HG02938 (cell line): ENCODE measurements at regions not wholly inside any gene's neighbourhood (a gene's known extent, or its start where the extent isn't known, plus 50 kb on each side); places are given as distances from the start of the nearest gene placed in this dataset.
A peak's percentile ranks its signal among the peaks of the same experiment; 100 is the strongest.

Source experiments
- ATAC-seq: cut with Tn5 transposase; IDR thresholded peaks from one replicate; pipeline ENCODE4 v1.9.1; 2021; ENCODE audit warnings: mild to moderate bottlenecking, moderate library complexity; ENCODE audit not compliant: unreplicated experiment

GRCh38 chr4:75122424-75123014 is 189.6 kb downstream of the PARM1 start:
- ATAC-seq = no peak

DNA sequence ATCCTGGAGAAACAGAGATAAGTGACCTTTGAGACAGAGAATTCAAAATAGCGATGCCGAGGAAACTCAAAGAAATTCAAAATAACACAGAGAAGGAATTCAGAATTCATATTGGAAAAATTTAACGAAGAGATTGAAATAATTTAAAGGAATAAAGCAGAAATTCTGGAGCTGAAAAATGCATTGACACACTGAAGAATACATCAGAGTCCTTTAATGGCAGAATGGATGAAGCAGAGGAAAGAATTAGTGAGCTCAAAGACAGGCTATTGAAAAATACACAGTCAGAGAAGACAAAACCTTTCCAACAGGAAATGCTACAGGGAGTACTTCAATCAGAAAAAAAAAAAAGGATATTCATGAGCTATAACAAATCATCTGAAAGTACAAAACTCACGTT is 185.8 kb downstream of the PARM1 start:
- no peak for ATAC-seq

DNA sequence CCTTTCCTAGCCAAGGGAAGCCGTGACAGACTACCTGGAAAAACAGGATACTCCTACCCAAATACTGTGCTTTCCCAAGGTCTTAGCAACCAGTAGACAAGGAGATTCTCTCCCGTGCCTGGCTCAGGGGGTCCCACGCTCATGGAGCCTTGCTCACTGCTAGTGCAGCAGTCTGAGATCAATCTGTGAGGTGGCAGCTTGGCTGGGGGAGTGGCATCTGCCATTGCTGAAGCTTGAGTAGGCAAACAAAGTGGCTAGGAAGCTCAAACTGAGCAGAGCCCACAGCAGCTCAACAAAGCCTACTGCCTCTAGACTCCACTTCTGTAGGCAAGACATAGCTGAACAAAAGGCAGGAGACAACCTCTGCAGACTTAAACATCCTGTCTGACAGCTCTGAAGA is 177.1 kb downstream of the PARM1 start:
- no peak for ATAC-seq

DNA sequence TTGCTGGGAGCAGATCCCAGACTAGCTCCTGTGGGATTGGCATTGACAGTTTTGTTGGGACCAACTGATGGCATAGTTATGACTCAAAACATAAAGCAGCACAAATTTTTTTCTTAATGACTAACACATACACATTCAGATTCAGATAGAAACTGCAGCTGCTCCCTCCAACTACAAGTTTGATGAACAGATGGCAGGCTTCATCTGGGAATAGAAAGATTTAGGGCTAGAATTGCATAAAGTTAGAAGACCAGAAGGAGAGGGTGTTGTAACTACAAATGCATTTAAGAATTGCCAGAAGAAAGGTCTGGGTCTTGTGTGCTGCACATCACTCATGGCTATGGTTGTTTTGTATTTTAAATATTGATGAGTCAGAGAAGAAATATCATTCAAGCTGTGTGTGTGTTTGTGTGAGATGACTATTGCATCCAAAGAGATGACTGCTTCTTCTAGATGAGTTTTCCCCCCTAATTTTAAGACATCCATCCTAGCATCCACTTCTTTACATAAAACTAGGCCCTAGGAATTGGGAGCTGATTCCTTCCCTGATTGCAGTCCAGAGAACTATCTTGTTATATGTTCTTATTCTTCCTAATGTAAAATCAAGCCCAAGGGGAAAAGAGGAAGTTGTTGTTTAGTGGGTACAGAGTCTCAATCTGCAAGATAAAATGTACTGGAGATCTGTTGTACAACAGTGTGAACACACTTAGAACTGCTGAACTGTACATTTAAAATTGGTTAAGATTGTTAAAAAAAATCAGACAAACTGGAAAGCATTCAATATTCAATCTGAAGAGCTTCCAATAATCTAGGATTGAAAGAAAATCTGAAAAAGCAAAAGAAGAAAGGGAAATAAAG is 175.1 kb downstream of the PARM1 start:
- ATAC-seq = peak; percentile 55

DNA sequence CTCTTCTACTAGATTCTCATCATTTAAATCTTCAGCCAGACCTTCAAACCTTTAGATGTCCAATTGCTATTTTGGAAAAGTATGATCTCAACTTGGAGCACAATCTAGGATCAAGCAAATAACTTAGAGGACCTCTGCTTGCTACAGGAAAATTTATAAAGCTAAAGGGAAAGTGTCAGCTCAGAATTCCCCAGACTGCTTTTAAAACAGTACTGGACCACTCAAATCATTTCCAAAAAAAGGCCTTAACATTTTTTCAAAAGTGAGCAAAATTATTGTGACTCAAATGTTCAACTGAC is 169.8 kb downstream of the PARM1 start:
- ATAC-seq = no peak

GRCh38 chr4:75101906-75102786 is 169.2 kb downstream of the PARM1 start:
- ATAC-seq = peak; percentile 48
